Lower lobe of right lung (tissue), 2 donors: ENCODE measurements at regions not wholly inside any gene's neighbourhood (a gene's known extent, or its start where the extent isn't known, plus 50 kb on each side); places are given as distances from the start of the nearest gene placed in this dataset.
A peak's percentile ranks its signal among the peaks of the same experiment; 100 is the strongest.
"Not testable (repeated sequence)": the region's sequence is repeated elsewhere in the genome, so short reads cannot be mapped to it uniquely, and the experiment has no call there.

ENCODE experiments used
- ATAC-seq, 2 donors: fragments of 200-7000 bp; cut with Tn5 transposase; one replicate each; pipeline ENCODE4 v1.9.1; 2020 to 2022; ENCODE audit warnings: mild to moderate bottlenecking in 2 of 2, moderate library complexity in 2 of 2
- DNase-seq: peaks from one replicate; pipeline ENCODE4 v3.0.0-alpha.2; 2020
- H3K27ac ChIP-seq: fragments of 200-600 bp; one replicate; pipeline ENCODE4 v1.8.0; 2022
- H3K27me3 ChIP-seq: fragments of 200-600 bp; one replicate; pipeline ENCODE4 v1.8.0; 2022; ENCODE audit warnings: low read depth
- H3K36me3 ChIP-seq: fragments of 200-600 bp; one replicate; pipeline ENCODE4 v1.8.0; 2022; ENCODE audit warnings: mild to moderate bottlenecking
- H3K4me1 ChIP-seq: fragments of 200-600 bp; one replicate; pipeline ENCODE4 v1.8.0; 2022
- H3K4me3 ChIP-seq: fragments of 200-600 bp; one replicate; pipeline ENCODE4 v1.8.0; 2022; ENCODE audit warnings: mild to moderate bottlenecking
- H3K9me3 ChIP-seq: fragments of 200-600 bp; one replicate; pipeline ENCODE4 v1.8.0; 2022
- CTCF ChIP-seq: fragments of 200-600 bp; IDR thresholded peaks from one replicate; pipeline ENCODE4 v1.8.0; 2022; ENCODE audit warnings: antibody characterized with exemption, mild to moderate bottlenecking
- intact Hi-C: fragments of 100-400 bp; cut with DNase I; formaldehyde crosslinking; loops from one replicate; pipeline ENCODE4 v1.11.0; 2022
- donor health status: DM: no; HTN: yes; CAD: no; lungs with severe emphysema.

- intact Hi-C loops: no loop called here
- H3K27me3 ChIP-seq: no peaks in the 10 kb centered on the region
- no peak overlapping the region for H3K4me3 ChIP-seq
- H3K36me3 ChIP-seq: no peaks in the 10 kb centered on the region
- TF ChIP-seq CTCF: no peak
- DNase-seq (no peak), ATAC-seq (no peak)
- no peaks in the 10 kb centered on the region for H3K9me3 ChIP-seq
- H3K4me1 ChIP-seq: no peaks in the 10 kb centered on the region
- no peak overlapping the region for H3K27ac ChIP-seq
Observed at GRCh38 chr13:87235621-87236020, 435.6 kb upstream of the SLITRK5 start.

GRCh38 chr13:87244256-87244890, 426.8 kb upstream of the SLITRK5 start:
- no peak overlapping the region for H3K27ac ChIP-seq
- DNase-seq: no peak
- no peaks in the 10 kb centered on the region for H3K36me3 ChIP-seq
- intact Hi-C loops: no loop called here
- no peak for TF ChIP-seq CTCF
- H3K4me1 ChIP-seq: no peaks in the 10 kb centered on the region
- H3K9me3 ChIP-seq: no peaks in the 10 kb centered on the region
- no peak for ATAC-seq
- H3K27me3 ChIP-seq: no peaks in the 10 kb centered on the region
- no peak overlapping the region for H3K4me3 ChIP-seq

GRCh38 chr13:87249847-87250246, 421.3 kb upstream of the SLITRK5 start:
- H3K36me3 ChIP-seq, H3K27me3 ChIP-seq, H3K9me3 ChIP-seq, DNase-seq, ATAC-seq, H3K4me3 ChIP-seq, H3K4me1 ChIP-seq, H3K27ac ChIP-seq, intact Hi-C loops: not testable (repeated sequence)

DNA sequence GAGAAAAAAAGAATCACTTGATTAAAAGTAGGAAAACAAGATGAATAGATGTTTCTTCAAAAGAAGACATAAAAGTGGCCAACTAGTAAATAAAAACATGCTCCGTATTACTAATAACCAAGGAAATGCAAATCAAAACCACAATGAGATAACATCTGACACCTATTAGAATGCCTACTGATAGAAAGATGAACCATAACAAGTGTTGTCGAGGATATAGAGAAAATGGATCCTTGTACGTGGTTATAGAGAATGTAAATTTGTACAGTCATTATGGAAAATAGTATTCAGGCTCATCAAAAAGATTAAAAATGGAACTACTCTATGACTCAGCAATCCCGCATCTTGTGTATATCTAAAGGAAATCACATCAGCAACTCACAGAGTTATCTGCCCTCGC, 415.8 kb upstream of the SLITRK5 start:
- TF ChIP-seq CTCF: no peak
- H3K9me3 ChIP-seq: no peaks in the 10 kb centered on the region
- DNase-seq: no peak
- intact Hi-C loops: no loop called here
- ATAC-seq: no peak
- no peaks in the 10 kb centered on the region for H3K27me3 ChIP-seq
- no peaks in the 10 kb centered on the region for H3K36me3 ChIP-seq
- no peak overlapping the region for H3K27ac ChIP-seq
- no peaks in the 10 kb centered on the region for H3K4me1 ChIP-seq
- H3K4me3 ChIP-seq: no peak overlapping the region

DNA sequence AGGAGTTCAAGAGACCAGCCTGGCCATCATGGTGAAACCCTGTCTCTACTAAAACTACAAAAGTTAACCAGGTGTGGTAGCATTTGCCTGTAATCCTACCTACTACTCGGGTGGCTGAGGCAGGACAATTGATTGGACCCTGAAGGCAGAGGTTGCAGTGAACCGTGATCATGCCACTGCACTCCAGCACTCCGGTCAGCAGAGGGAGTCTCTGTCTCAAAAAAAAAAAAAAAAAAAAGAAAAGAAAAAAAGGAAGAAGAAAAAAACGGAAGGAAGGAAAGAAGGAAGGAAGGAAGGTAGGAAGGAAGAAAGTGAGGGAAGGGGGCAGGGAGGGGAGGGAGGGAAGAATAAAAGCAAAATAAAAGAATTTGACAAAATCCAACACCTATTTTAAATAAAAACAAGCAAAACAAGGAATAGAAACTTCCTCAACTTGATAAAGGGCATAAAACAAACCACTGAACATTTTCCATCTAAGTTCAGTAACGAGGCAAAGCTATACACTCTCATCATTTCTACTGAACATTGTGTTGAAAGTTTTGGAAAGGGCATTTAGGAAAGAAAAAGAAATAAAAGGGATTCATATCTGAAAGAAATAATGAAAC, 411.6 kb upstream of the SLITRK5 start:
- Histone ChIP-seq H3K9me3 (no peaks in the 10 kb centered on the region), H3K4me1 (no peaks in the 10 kb centered on the region), H3K27ac (no peak overlapping the region), H3K36me3 (no peaks in the 10 kb centered on the region), H3K27me3 (no peaks in the 10 kb centered on the region), H3K4me3 (no peak overlapping the region)
- ATAC-seq: no peak
- TF ChIP-seq CTCF: peak; percentile 7
- DNase-seq: no peak
- intact Hi-C loops: no loop called here

DNA sequence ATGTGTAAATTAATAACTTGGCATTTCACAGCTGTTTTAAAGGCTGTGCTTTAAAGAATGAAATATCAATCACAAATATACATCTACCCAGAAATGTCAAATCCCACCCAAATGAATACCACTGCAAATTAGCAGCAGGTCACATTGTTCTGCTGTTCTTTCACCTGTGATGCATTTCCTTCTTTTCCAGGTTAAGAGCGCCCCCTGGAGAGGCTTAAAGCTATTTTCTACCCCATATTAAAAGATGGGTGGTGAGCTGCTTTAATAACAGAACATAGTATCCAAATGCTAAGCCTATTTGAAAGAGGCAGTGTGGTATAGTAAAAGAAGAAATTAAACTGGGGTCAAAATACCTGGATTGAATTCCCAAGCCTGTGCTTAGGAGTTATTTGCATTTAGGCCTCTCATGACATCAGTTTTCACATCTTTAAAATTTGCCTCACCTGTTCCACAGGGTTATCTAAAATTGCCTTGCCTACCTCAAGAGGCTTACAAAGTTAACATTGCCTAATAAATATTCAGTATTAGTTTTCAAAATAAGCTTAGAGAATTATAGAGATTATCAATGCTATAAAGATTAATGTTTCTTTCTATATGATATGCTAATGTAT, 396.9 kb upstream of the SLITRK5 start:
- no peak for DNase-seq
- Histone ChIP-seq H3K4me3 (no peak overlapping the region), H3K36me3 (no peaks in the 10 kb centered on the region), H3K9me3 (no peaks in the 10 kb centered on the region), H3K4me1 (no peaks in the 10 kb centered on the region), H3K27ac (no peak overlapping the region), H3K27me3 (no peaks in the 10 kb centered on the region)
- TF ChIP-seq CTCF: peak; percentile 47
- intact Hi-C loops: no loop called here
- ATAC-seq: no peak
